Endothelial cell of umbilical vein (primary cell): ENCODE measurements at regions not wholly inside any gene's neighbourhood (a gene's known extent, or its start where the extent isn't known, plus 50 kb on each side); places are given as distances from the start of the nearest gene placed in this dataset.

ENCODE experiments used
- BruUV-seq: library from RNA; stranded (reverse); fragments of 400-500 nt; replicated peaks from 2 replicates; lab custom pipeline; 2021; lab: Mats Ljungman, UMichigan
- CTCF ChIA-PET: fragments of 300-600, 350-600 bp; sonication (Branson Sonifier 250); formaldehyde crosslinking; loops from one replicate; lab custom pipeline; 2021; ENCODE audit warnings: antibody characterized with exemption, inconsistent platforms; lab: Charles Lee
- POLR2A ChIA-PET: fragments of 300-600, 350-600 bp; sonication (Branson Sonifier 250); formaldehyde crosslinking; loops from one replicate; lab custom pipeline; 2021; ENCODE audit warnings: antibody characterized with exemption, inconsistent platforms; lab: Charles Lee
- DNase-seq: peaks from one replicate; pipeline ENCODE4 v3.0.0-alpha.2; 2011; ENCODE audit warnings: low read depth, low spot score
- FAIRE-seq: peaks from 2 replicates; lab custom pipeline; 2011; peaks lifted over from hg19 to GRCh38; lab: Jason Lieb, UNC
- H2AFZ ChIP-seq: 2 replicates; pipeline ENCODE4 v1.6.0; 2012; ENCODE audit warnings: low read depth, low read length, control low read depth, inconsistent platforms
- H3K27ac ChIP-seq: 2 replicates; pipeline ENCODE4 v1.5.1; 2011; ENCODE audit warnings: low read depth, mild to moderate bottlenecking, control low read depth, low read length, moderate library complexity; ENCODE audit not compliant: insufficient read depth
- H3K27me3 ChIP-seq, 2 experiments: 2 replicates each; pipeline versions ENCODE4 v1.6.0 to v1.6.1; 2011; ENCODE audit warnings: low read length in 2 of 2, mixed read lengths in 1 of 2; ENCODE audit not compliant: control insufficient read depth in 2 of 2, insufficient read depth in 2 of 2
- H3K36me3 ChIP-seq, 2 experiments: 2 replicates in 1 of 2; 3 replicates in 1 of 2; pipeline ENCODE4 v1.5.1; 2011; ENCODE audit warnings: low read length in 2 of 2, mild to moderate bottlenecking in 1 of 2, moderate library complexity in 1 of 2; ENCODE audit not compliant: control insufficient read depth in 2 of 2, insufficient read depth in 2 of 2; ENCODE audit errors: extremely low read depth in 1 of 2
- H3K4me1 ChIP-seq: 3 replicates; pipeline ENCODE4 v1.5.1; 2011; ENCODE audit warnings: mild to moderate bottlenecking, low read length; ENCODE audit not compliant: control insufficient read depth, insufficient read depth; ENCODE audit errors: extremely low read depth
- H3K4me2 ChIP-seq: 2 replicates; pipeline ENCODE4 v1.6.1; 2011; ENCODE audit warnings: low read length, control low read depth, mixed read lengths; ENCODE audit not compliant: insufficient read depth
- H3K4me3 ChIP-seq, 3 experiments: fragments of 200-600 bp in 1 of 3; sonication (generic), shearing (Covaris generic) in 1 of 3; replicated peaks in 1 of 3; 2 replicates each; pipeline ENCODE4 v1.5.1; 2011 to 2016; ENCODE audit warnings: control low read depth in 3 of 3, low read length in 3 of 3, mild to moderate bottlenecking in 2 of 3, inconsistent platforms in 1 of 3, low read depth in 1 of 3, moderate library complexity in 1 of 3; ENCODE audit not compliant: insufficient read depth in 1 of 3
- H3K79me2 ChIP-seq: 2 replicates; pipeline ENCODE4 v1.6.0; 2012; ENCODE audit warnings: low read length, inconsistent platforms; ENCODE audit not compliant: control insufficient read depth, insufficient read depth
- H3K9ac ChIP-seq: replicated peaks from 2 replicates; pipeline ENCODE3; 2011; ENCODE audit warnings: low read length, control low read depth; ENCODE audit not compliant: insufficient read depth; ENCODE audit errors: extremely low read depth
- H3K9me1 ChIP-seq: replicated peaks from 3 replicates; pipeline ENCODE4 v1.6.0; 2011; ENCODE audit warnings: mild to moderate bottlenecking, low read length; ENCODE audit not compliant: control insufficient read depth, insufficient read depth; ENCODE audit errors: extremely low read depth
- H3K9me3 ChIP-seq: replicated peaks from 2 replicates; pipeline ENCODE4 v1.5.1; 2012; ENCODE audit warnings: low read length, inconsistent platforms; ENCODE audit not compliant: control insufficient read depth, insufficient read depth
- H4K20me1 ChIP-seq: replicated peaks from 2 replicates; pipeline ENCODE3; 2011; ENCODE audit warnings: mild to moderate bottlenecking, low read length; ENCODE audit not compliant: control insufficient read depth, insufficient read depth; ENCODE audit errors: extremely low read depth
- CTCF ChIP-seq, 2 donors: IDR thresholded peaks; 1 replicate in 1 of 2; 2 replicates in 1 of 2; pipeline ENCODE4 v1.5.1; 2011; ENCODE audit warnings: low read length in 2 of 2, mild to moderate bottlenecking in 2 of 2, moderate library complexity in 2 of 2, control low read depth in 1 of 2, inconsistent platforms in 1 of 2, low read depth in 1 of 2; ENCODE audit not compliant: insufficient read depth in 1 of 2; ENCODE audit errors: extremely low read depth in 1 of 2
- EZH2 ChIP-seq: IDR thresholded peaks from 2 replicates; pipeline ENCODE4 v1.6.1; 2012; ENCODE audit warnings: borderline replicate concordance, low read depth, mild to moderate bottlenecking, moderate library complexity, low read length, inconsistent platforms; ENCODE audit not compliant: severe bottlenecking
- FOS ChIP-seq: IDR thresholded peaks from 2 replicates; pipeline ENCODE4 v1.6.1; 2011; ENCODE audit warnings: mild to moderate bottlenecking, low read length, moderate library complexity, borderline replicate concordance; ENCODE audit not compliant: insufficient read depth
- GATA2 ChIP-seq: IDR thresholded peaks from 2 replicates; pipeline ENCODE4 v1.7.0; 2011; ENCODE audit warnings: low read depth, mild to moderate bottlenecking, moderate library complexity, mixed read lengths, low read length; ENCODE audit not compliant: insufficient read length, insufficient read depth
- JUN ChIP-seq: IDR thresholded peaks from 2 replicates; pipeline ENCODE4 v1.6.1; 2011; ENCODE audit warnings: borderline replicate concordance, low read depth; ENCODE audit not compliant: insufficient read length, insufficient read depth
- MYC ChIP-seq: IDR thresholded peaks from one replicate; pipeline ENCODE4 v1.6.1; 2011; ENCODE audit warnings: mild to moderate bottlenecking, low read depth, low read length
- POLR2A ChIP-seq: IDR thresholded peaks from 2 replicates; pipeline ENCODE4 v1.6.1; 2012; ENCODE audit warnings: low read depth, mild to moderate bottlenecking, control low read depth, low read length
- POLR2AphosphoS5 ChIP-seq: IDR thresholded peaks from 2 replicates; pipeline ENCODE4 v1.6.1; 2012; ENCODE audit warnings: low read depth, mild to moderate bottlenecking, control low read depth, low read length, moderate library complexity; ENCODE audit not compliant: insufficient read depth
- dilution Hi-C: fragments of 300-500 bp; cut with MboI; formaldehyde crosslinking; loops from one replicate; pipeline ENCODE4 v1.15.0; 2019; ENCODE audit warnings: low sequenced_read_pairs; ENCODE audit not compliant: extremely low pct_ligation_motif_present
- intact Hi-C: fragments of 100-400 bp; cut with micrococcal nuclease; formaldehyde crosslinking; loops from one replicate; pipeline ENCODE4 v1.10.0; 2022
- TF ChIP-seq, protein P1 (sequence below): IDR thresholded peaks from 2 replicates; pipeline ENCODE4 v1.6.1; 2011; ENCODE audit not compliant: insufficient read depth, insufficient read length

- POLR2A ChIA-PET: no interaction called here
- H3K9me3 ChIP-seq: no peaks in the 10 kb centered on the region
- H3K27ac ChIP-seq: no peak overlapping the region
- no peaks in the 10 kb centered on the region for H3K36me3 ChIP-seq
- dilution Hi-C loops: no loop called here
- no peak for TF ChIP-seq MYC
- no peak for TF ChIP-seq EZH2
- no peak for TF ChIP-seq GATA2
- TF ChIP-seq, protein P1, sequence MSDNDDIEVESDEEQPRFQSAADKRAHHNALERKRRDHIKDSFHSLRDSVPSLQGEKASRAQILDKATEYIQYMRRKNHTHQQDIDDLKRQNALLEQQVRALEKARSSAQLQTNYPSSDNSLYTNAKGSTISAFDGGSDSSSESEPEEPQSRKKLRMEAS: no peak
- no peak for TF ChIP-seq POLR2A
- no peak for TF ChIP-seq JUN
- no peak for TF ChIP-seq CTCF (IDR thresholded peaks at IDR 0.05; ENCODE audit: extremely low read depth in 1 of 2, insufficient read depth in 1 of 2, low read depth in 1 of 2, low read length in 2 of 2)
- TF ChIP-seq FOS: no peak
- TF ChIP-seq POLR2AphosphoS5: no peak
- intact Hi-C loops: no loop called here
- H3K79me2 ChIP-seq: no peaks in the 10 kb centered on the region
- no peak for FAIRE-seq
- H3K4me2 ChIP-seq: no peak overlapping the region
- no peak overlapping the region for H2AFZ ChIP-seq
- H3K9ac ChIP-seq: no peak overlapping the region
- BruUV-seq: no TSS peak
- DNase-seq: no peak
- CTCF ChIA-PET: no interaction called here
- H3K4me3 ChIP-seq: no peak overlapping the region
- H3K4me1 ChIP-seq: no peaks in the 10 kb centered on the region
- no peaks in the 10 kb centered on the region for H3K9me1 ChIP-seq
- no peaks in the 10 kb centered on the region for H3K27me3 ChIP-seq
- no peaks in the 10 kb centered on the region for H4K20me1 ChIP-seq
Measured at GRCh38 chrY:15552074-15552473, 1027.7 kb downstream of the NLGN4Y start.
